Keratinocyte (primary cell): ENCODE measurements at regions not wholly inside any gene's neighbourhood (a gene's known extent, or its start where the extent isn't known, plus 50 kb on each side); places are given as distances from the start of the nearest gene placed in this dataset.

ENCODE experiments used
- DNase-seq: peaks from one replicate; pipeline ENCODE4 v3.0.0-alpha.2; 2011; ENCODE audit warnings: low read depth, missing footprints, low spot score
- FAIRE-seq: peaks from 2 replicates; lab custom pipeline; 2011; peaks lifted over from hg19 to GRCh38; lab: Jason Lieb, UNC
- H2AFZ ChIP-seq: 2 replicates; pipeline ENCODE4 v1.6.0; 2012; ENCODE audit warnings: low read length, control low read depth, inconsistent platforms; ENCODE audit not compliant: control insufficient read depth
- H3K27ac ChIP-seq: 2 replicates; pipeline ENCODE4 v1.5.1; 2011; ENCODE audit warnings: low read length; ENCODE audit not compliant: control insufficient read depth, insufficient read depth
- H3K27me3 ChIP-seq: 3 replicates; pipeline ENCODE4 v1.6.0; 2011; ENCODE audit warnings: low read length; ENCODE audit not compliant: control insufficient read depth, insufficient read depth; ENCODE audit errors: extremely low read depth
- H3K36me3 ChIP-seq, 2 experiments: 2 replicates in 1 of 2; 3 replicates in 1 of 2; pipeline ENCODE4 v1.5.1; 2011; ENCODE audit warnings: low read length in 2 of 2, mild to moderate bottlenecking in 1 of 2; ENCODE audit not compliant: control insufficient read depth in 2 of 2, insufficient read depth in 2 of 2; ENCODE audit errors: extremely low read depth in 1 of 2
- H3K4me1 ChIP-seq: 3 replicates; pipeline ENCODE4 v1.5.1; 2011; ENCODE audit warnings: low read length; ENCODE audit not compliant: control insufficient read depth, insufficient read depth; ENCODE audit errors: extremely low read depth
- H3K4me2 ChIP-seq: 3 replicates; pipeline ENCODE4 v1.6.0; 2011; ENCODE audit warnings: low read depth, low read length; ENCODE audit not compliant: control insufficient read depth, insufficient read depth; ENCODE audit errors: extremely low read depth
- H3K4me3 ChIP-seq, 3 experiments: fragments of 200-600 bp in 1 of 3; sonication (generic) in 1 of 3; 2 replicates in 2 of 3; 3 replicates in 1 of 3; pipeline ENCODE4 v1.5.1; 2011 to 2016; ENCODE audit warnings: low read length in 3 of 3, mild to moderate bottlenecking in 3 of 3, control low read depth in 2 of 3, inconsistent platforms in 1 of 3, low read depth in 1 of 3, mixed read lengths in 1 of 3, mixed run types in 1 of 3, moderate library complexity in 1 of 3; ENCODE audit not compliant: control insufficient read depth in 2 of 3, insufficient read depth in 2 of 3; ENCODE audit errors: extremely low read depth in 1 of 3
- H3K79me2 ChIP-seq: 2 replicates; pipeline ENCODE4 v1.6.0; 2012; ENCODE audit warnings: low read length; ENCODE audit not compliant: control insufficient read depth, insufficient read depth
- H3K9ac ChIP-seq: 3 replicates; pipeline ENCODE4 v1.6.0; 2011; ENCODE audit warnings: low read length; ENCODE audit not compliant: control insufficient read depth, insufficient read depth; ENCODE audit errors: extremely low read depth
- H3K9me1 ChIP-seq: 3 replicates; pipeline ENCODE4 v1.6.0; 2011; ENCODE audit warnings: low read length; ENCODE audit not compliant: control insufficient read depth, insufficient read depth; ENCODE audit errors: extremely low read depth
- H3K9me3 ChIP-seq: 2 replicates; pipeline ENCODE4 v1.5.1; 2012; ENCODE audit warnings: low read depth, low read length; ENCODE audit not compliant: control insufficient read depth
- H4K20me1 ChIP-seq: 3 replicates; pipeline ENCODE4 v1.6.0; 2011; ENCODE audit warnings: low read length; ENCODE audit not compliant: control insufficient read depth, insufficient read depth; ENCODE audit errors: extremely low read depth
- EZH2 ChIP-seq: IDR thresholded peaks from one replicate; pipeline ENCODE4 v1.6.1; 2012; ENCODE audit warnings: inconsistent platforms, mild to moderate bottlenecking, low read length, moderate library complexity
- dilution Hi-C: fragments of 300-500 bp; cut with MboI; formaldehyde crosslinking; loops from one replicate; pipeline ENCODE4 v1.7.0; 2020; ENCODE audit warnings: low sequenced_read_pairs; ENCODE audit not compliant: extremely low pct_ligation_motif_present
- TF ChIP-seq, protein P1 (sequence below), 3 experiments: IDR thresholded peaks in 1 of 3; conservative IDR thresholded peaks in 1 of 3; optimal IDR thresholded peaks in 1 of 3; 2 replicates in 2 of 3; 3 replicates in 1 of 3; pipeline versions ENCODE3 to v1.5.1; 2011; ENCODE audit warnings: low read length in 3 of 3, mild to moderate bottlenecking in 3 of 3, moderate library complexity in 2 of 3, control low read depth in 1 of 3, inconsistent platforms in 1 of 3; ENCODE audit not compliant: insufficient read depth in 2 of 3; ENCODE audit errors: extremely low read depth in 1 of 3

DNA sequence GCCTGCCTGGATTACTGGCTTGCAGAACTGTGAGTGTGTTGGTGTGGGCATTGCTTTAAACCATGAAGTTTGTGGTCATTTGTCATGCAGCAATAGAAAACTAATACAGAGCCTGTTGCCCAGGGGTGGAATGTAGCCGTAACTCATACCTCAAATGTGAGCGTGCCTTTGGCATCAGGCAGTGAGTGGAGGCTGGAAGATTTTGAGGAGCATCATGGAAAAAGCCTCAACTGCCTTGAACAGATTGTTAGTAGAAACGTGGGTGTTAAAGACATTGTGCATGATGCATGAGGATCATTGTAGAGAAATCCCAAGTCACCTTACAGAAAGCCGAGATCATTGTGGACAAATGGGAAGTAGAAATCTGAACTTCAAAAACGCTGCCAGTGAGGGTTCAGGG is 580.5 kb downstream of the AACS start:
- Histone ChIP-seq H3K4me1 (no peaks in the 10 kb centered on the region), H3K4me3 (no peak overlapping the region), H3K27ac (no peak overlapping the region), H4K20me1 (no peaks in the 10 kb centered on the region), H2AFZ (no peak overlapping the region), H3K4me2 (no peak overlapping the region), H3K9ac (no peak overlapping the region), H3K9me3 (peaks cover 2% of the 10 kb centered on the region), H3K79me2 (no peaks in the 10 kb centered on the region), H3K36me3 (no peaks in the 10 kb centered on the region), H3K27me3 (no peaks in the 10 kb centered on the region), H3K9me1 (no peaks in the 10 kb centered on the region)
- TF ChIP-seq, protein P1, sequence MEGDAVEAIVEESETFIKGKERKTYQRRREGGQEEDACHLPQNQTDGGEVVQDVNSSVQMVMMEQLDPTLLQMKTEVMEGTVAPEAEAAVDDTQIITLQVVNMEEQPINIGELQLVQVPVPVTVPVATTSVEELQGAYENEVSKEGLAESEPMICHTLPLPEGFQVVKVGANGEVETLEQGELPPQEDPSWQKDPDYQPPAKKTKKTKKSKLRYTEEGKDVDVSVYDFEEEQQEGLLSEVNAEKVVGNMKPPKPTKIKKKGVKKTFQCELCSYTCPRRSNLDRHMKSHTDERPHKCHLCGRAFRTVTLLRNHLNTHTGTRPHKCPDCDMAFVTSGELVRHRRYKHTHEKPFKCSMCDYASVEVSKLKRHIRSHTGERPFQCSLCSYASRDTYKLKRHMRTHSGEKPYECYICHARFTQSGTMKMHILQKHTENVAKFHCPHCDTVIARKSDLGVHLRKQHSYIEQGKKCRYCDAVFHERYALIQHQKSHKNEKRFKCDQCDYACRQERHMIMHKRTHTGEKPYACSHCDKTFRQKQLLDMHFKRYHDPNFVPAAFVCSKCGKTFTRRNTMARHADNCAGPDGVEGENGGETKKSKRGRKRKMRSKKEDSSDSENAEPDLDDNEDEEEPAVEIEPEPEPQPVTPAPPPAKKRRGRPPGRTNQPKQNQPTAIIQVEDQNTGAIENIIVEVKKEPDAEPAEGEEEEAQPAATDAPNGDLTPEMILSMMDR (optimal IDR thresholded peaks at IDR 0.05 in 1 of 3, IDR thresholded peaks at IDR 0.05 in 1 of 3, conservative IDR thresholded peaks at IDR 0.05 in 1 of 3; ENCODE audit: extremely low read depth in 1 of 3, insufficient read depth in 2 of 3, low read length in 3 of 3): no peak
- TF ChIP-seq EZH2: no peak
- DNase-seq: no peak
- no peak for FAIRE-seq
- dilution Hi-C loops: no loop called here

DNA sequence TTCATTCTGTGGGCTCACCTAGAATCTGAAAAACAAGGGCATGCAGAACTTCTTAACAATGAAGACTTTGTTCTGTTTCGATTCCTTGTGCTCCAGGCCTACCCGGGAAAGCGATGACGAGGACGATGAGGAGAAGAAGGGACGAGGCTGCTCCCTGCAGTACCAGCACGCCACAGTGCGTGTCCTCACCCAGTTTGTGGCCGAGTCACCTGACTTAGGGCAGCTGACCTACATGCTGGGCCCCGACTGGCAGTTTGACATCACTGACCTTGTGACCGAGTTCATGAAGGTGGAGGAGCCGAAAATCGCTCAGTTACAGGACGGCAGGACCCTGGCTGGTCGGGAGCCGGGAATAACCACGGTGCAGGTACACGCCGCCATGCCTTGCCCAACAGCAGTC is 585.4 kb downstream of the AACS start:
- Histone ChIP-seq H3K9me3 (peaks cover 4% of the 10 kb centered on the region), H3K27me3 (no peaks in the 10 kb centered on the region), H3K4me1 (no peaks in the 10 kb centered on the region), H3K79me2 (no peaks in the 10 kb centered on the region), H3K9me1 (no peaks in the 10 kb centered on the region), H2AFZ (no peak overlapping the region), H3K36me3 (no peaks in the 10 kb centered on the region), H3K9ac (no peak overlapping the region), H3K27ac (no peak overlapping the region), H4K20me1 (no peaks in the 10 kb centered on the region), H3K4me3 (no peak overlapping the region), H3K4me2 (no peak overlapping the region)
- TF ChIP-seq, protein P1 (optimal IDR thresholded peaks at IDR 0.05 in 1 of 3, IDR thresholded peaks at IDR 0.05 in 1 of 3, conservative IDR thresholded peaks at IDR 0.05 in 1 of 3; ENCODE audit: extremely low read depth in 1 of 3, insufficient read depth in 2 of 3, low read length in 3 of 3): no peak
- no peak for TF ChIP-seq EZH2
- DNase-seq (no peak), FAIRE-seq (no peak)
- dilution Hi-C loops: no loop called here
